Ishikawa (cell line): ENCODE measurements at regions not wholly inside any gene's neighbourhood (a gene's known extent, or its start where the extent isn't known, plus 50 kb on each side); places are given as distances from the start of the nearest gene placed in this dataset.

Experiments used
- CEBPB ChIP-seq: IDR thresholded peaks from 2 replicates; pipeline ENCODE4 v1.6.1; 2012
- MAX ChIP-seq: IDR thresholded peaks from 2 replicates; pipeline ENCODE4 v1.6.1; 2012
- REST ChIP-seq: IDR thresholded peaks from 2 replicates; pipeline ENCODE4 v1.6.1; 2012; ENCODE audit warnings: low read depth, mild to moderate bottlenecking

GRCh38 chr4:141524841-141525240 is 111.5 kb upstream of the IL15 start:
- TF ChIP-seq REST (no peak), CEBPB (no peak), MAX (no peak)
